IMR-90 (cell line): ENCODE measurements at regions not wholly inside any gene's neighbourhood (a gene's known extent, or its start where the extent isn't known, plus 50 kb on each side); places are given as distances from the start of the nearest gene placed in this dataset.

Experiments
- ATAC-seq: fragments of 200-7000 bp; cut with Tn5 transposase; 2 replicates; pipeline ENCODE4 v1.9.1; 2020; ENCODE audit warnings: low read depth, mild to moderate bottlenecking, moderate library complexity
- BruUV-seq: library from RNA; stranded (reverse); fragments of 400-500 nt; replicated peaks from 2 replicates; lab custom pipeline; 2021; lab: Mats Ljungman, UMichigan
- CTCF ChIA-PET: fragments of 300-600 bp; formaldehyde crosslinking; extraction: SDS; loops from one replicate; lab custom pipeline; 2021; ENCODE audit warnings: antibody characterized with exemption; lab: Yijun Ruan, JAX
- POLR2A ChIA-PET: fragments of 300-600 bp; sonication (Branson Sonifier 250); formaldehyde crosslinking; loops from one replicate; lab custom pipeline; 2022; ENCODE audit warnings: antibody characterized with exemption; ENCODE audit not compliant: unreplicated experiment; lab: Charles Lee
- DNase-seq: peaks from one replicate; pipeline ENCODE4 v3.0.0; 2013
- H2AFZ ChIP-seq: replicated peaks from 2 replicates; pipeline ENCODE3; 2013; ENCODE audit warnings: low read length, mild to moderate bottlenecking; ENCODE audit not compliant: poor library complexity
- H2AK5ac ChIP-seq: 2 replicates; pipeline ENCODE4 v1.6.1; 2013; ENCODE audit warnings: low read depth, low read length, inconsistent platforms
- H2AK9ac ChIP-seq: replicated peaks from 2 replicates; pipeline ENCODE3; 2013; ENCODE audit warnings: mild to moderate bottlenecking, low read depth, low read length, moderate library complexity; ENCODE audit not compliant: poor library complexity
- H2BK120ac ChIP-seq: 2 replicates; pipeline ENCODE4 v1.6.1; 2013; ENCODE audit warnings: low read depth, low read length, inconsistent platforms
- H2BK15ac ChIP-seq: 3 replicates; pipeline ENCODE4 v1.6.1; 2013; ENCODE audit warnings: low read depth, low read length, inconsistent platforms
- H2BK20ac ChIP-seq: 2 replicates; pipeline ENCODE4 v1.6.1; 2013; ENCODE audit warnings: low read depth, mild to moderate bottlenecking, inconsistent platforms, low read length, moderate library complexity
- H2BK5ac ChIP-seq: 2 replicates; pipeline ENCODE4 v1.6.1; 2013; ENCODE audit warnings: mild to moderate bottlenecking, low read depth, low read length, inconsistent platforms; ENCODE audit not compliant: poor library complexity, severe bottlenecking
- H3K14ac ChIP-seq: replicated peaks from 2 replicates; pipeline ENCODE4 v1.6.1; 2013; ENCODE audit warnings: low read depth, low read length, inconsistent platforms
- H3K18ac ChIP-seq: 2 replicates; pipeline ENCODE4 v1.6.1; 2013; ENCODE audit warnings: low read depth, low read length, control low read depth
- H3K23ac ChIP-seq: 2 replicates; pipeline ENCODE4 v1.6.1; 2013; ENCODE audit warnings: low read depth, low read length, inconsistent platforms
- H3K27ac ChIP-seq: 2 replicates; pipeline ENCODE4 v1.5.1; 2013; ENCODE audit warnings: mild to moderate bottlenecking, control low read depth, low read length; ENCODE audit not compliant: insufficient read depth
- H3K27me3 ChIP-seq: 2 replicates; pipeline ENCODE4 v1.6.1; 2013; ENCODE audit warnings: low read length; ENCODE audit not compliant: control insufficient read depth, insufficient read depth
- H3K36me3 ChIP-seq: 2 replicates; pipeline ENCODE4 v1.6.1; 2013; ENCODE audit warnings: low read length, mixed read lengths; ENCODE audit not compliant: control insufficient read depth, insufficient read depth
- H3K4ac ChIP-seq: 2 replicates; pipeline ENCODE4 v1.6.1; 2013; ENCODE audit warnings: low read depth, low read length, inconsistent platforms
- H3K4me1 ChIP-seq: 2 replicates; pipeline ENCODE4 v1.6.1; 2013; ENCODE audit warnings: low read length, mixed read lengths; ENCODE audit not compliant: control insufficient read depth, insufficient read depth
- H3K4me2 ChIP-seq: 2 replicates; pipeline ENCODE4 v1.6.1; 2013; ENCODE audit warnings: low read depth, mild to moderate bottlenecking, control low read depth, low read length, moderate library complexity
- H3K4me3 ChIP-seq: 2 replicates; pipeline ENCODE4 v1.5.1; 2013; ENCODE audit warnings: low read depth, mild to moderate bottlenecking, control low read depth, low read length, moderate library complexity; ENCODE audit not compliant: insufficient read depth
- H3K56ac ChIP-seq: 2 replicates; pipeline ENCODE4 v1.6.1; 2013; ENCODE audit warnings: low read length, inconsistent platforms; ENCODE audit not compliant: insufficient read depth; ENCODE audit errors: extremely low read depth
- H3K79me1 ChIP-seq, 2 experiments: 2 replicates each; pipeline ENCODE4 v1.6.1; 2013; ENCODE audit warnings: low read length in 2 of 2, inconsistent platforms in 1 of 2, low read depth in 1 of 2
- H3K9ac ChIP-seq: 2 replicates; pipeline ENCODE4 v1.6.1; 2013; ENCODE audit warnings: low read depth, low read length, control low read depth
- H3K9me1 ChIP-seq: 2 replicates; pipeline ENCODE4 v1.6.1; 2013; ENCODE audit warnings: low read length, inconsistent platforms; ENCODE audit not compliant: insufficient read depth
- H3K9me3 ChIP-seq: 2 replicates; pipeline ENCODE4 v1.6.1; 2013; ENCODE audit warnings: low read length; ENCODE audit not compliant: control insufficient read depth, insufficient read depth
- H4K20me1 ChIP-seq: 2 replicates; pipeline ENCODE4 v1.6.1; 2013; ENCODE audit warnings: low read length, inconsistent platforms; ENCODE audit not compliant: insufficient read depth
- H4K5ac ChIP-seq: 2 replicates; pipeline ENCODE4 v1.6.1; 2013; ENCODE audit warnings: mild to moderate bottlenecking, low read depth, low read length, control low read depth
- H4K8ac ChIP-seq, 2 experiments: 2 replicates each; pipeline ENCODE4 v1.6.1; 2013; ENCODE audit warnings: low read depth in 2 of 2, low read length in 2 of 2, control low read depth in 1 of 2, inconsistent platforms in 1 of 2
- H4K91ac ChIP-seq: 2 replicates; pipeline ENCODE4 v1.6.1; 2013; ENCODE audit warnings: low read depth, low read length, inconsistent platforms; ENCODE audit not compliant: insufficient read depth
- BHLHE40 ChIP-seq: fragments of 150-350 bp; IDR thresholded peaks from 2 replicates; pipeline ENCODE4 v1.6.1; 2016; ENCODE audit warnings: mild to moderate bottlenecking, low read depth, low read length
- FOS ChIP-seq: fragments of 150-350 bp; IDR thresholded peaks from 2 replicates; pipeline ENCODE4 v1.6.1; 2016; ENCODE audit warnings: low read depth, low read length
- MAFK ChIP-seq: IDR thresholded peaks from 2 replicates; pipeline ENCODE4 v1.6.1; 2012; ENCODE audit warnings: low read depth, low read length, improper control_type of control experiment
- MXI1 ChIP-seq: IDR thresholded peaks from 2 replicates; pipeline ENCODE4 v1.6.1; 2012; ENCODE audit warnings: low read depth, mild to moderate bottlenecking, low read length, moderate library complexity, borderline replicate concordance
- POLR2A ChIP-seq: IDR thresholded peaks from 2 replicates; pipeline ENCODE4 v1.6.1; 2012; ENCODE audit warnings: mild to moderate bottlenecking, low read depth, low read length
- RCOR1 ChIP-seq: IDR thresholded peaks from 2 replicates; pipeline ENCODE4 v1.6.1; 2012; ENCODE audit warnings: mild to moderate bottlenecking, low read length, improper control_type of control experiment; ENCODE audit not compliant: insufficient replicate concordance
- whole genome bisulfite sequencing, 2 experiments: methylation state at CpG; one replicate each; pipeline versions ENCODE4 v1.1.5 to v1.1.7; 2013; ENCODE audit warnings: missing lambda C conversion rate in 2 of 2; ENCODE audit not compliant: insufficient read length in 1 of 2; ENCODE audit errors: extremely low coverage in 2 of 2; 5-methylcytosine and 5-hydroxymethylcytosine counted together
- dilution Hi-C: fragments of 300-500 bp; cut with HindIII; formaldehyde crosslinking; loops from one replicate; pipeline ENCODE4 v1.14.3; 2018; ENCODE audit warnings: low sequenced_read_pairs; ENCODE audit not compliant: unreplicated experiment
- in situ Hi-C: fragments of 300-500 bp; cut with MboI; formaldehyde crosslinking; loops from 3 replicates; pipeline ENCODE4 v1.14.3; 2019; ENCODE audit warnings: low sequenced_read_pairs, inconsistent platforms, mixed read lengths
- intact Hi-C: fragments of 100-400 bp; cut with micrococcal nuclease; formaldehyde crosslinking; loops from 2 replicates; pipeline ENCODE4 v1.10.0; 2022

- Histone ChIP-seq H4K20me1 (no peaks in the 10 kb centered on the region), H2BK15ac (0 out of 3 replicates have a peak overlapping the region, but pooled peaks have one; percentile 8), H2BK120ac (peak overlapping the region; percentile 67), H3K4ac (peak overlapping the region; percentile 24; the same call in 1 of the 2 replicates), H2AFZ (no peak overlapping the region), H3K9me1 (0 out of 2 replicates have a peak, but pooled peaks cover 2% of the 10 kb centered on the region), H2BK5ac (peak overlapping the region; percentile 76), H4K91ac (peak overlapping the region; percentile 78; the same call in 1 of the 2 replicates), H2AK9ac (no peak overlapping the region), H2AK5ac (no peak overlapping the region), H3K56ac (no peak overlapping the region; the same call in 1 of the 2 replicates), H3K23ac (no peak overlapping the region), H3K18ac (0 out of 2 replicates have a peak overlapping the region, but pooled peaks have one; percentile 33), H3K9ac (no peak overlapping the region), H3K27ac (peak overlapping the region; percentile 8; the same call in 1 of the 2 replicates), H3K4me1 (peaks cover 4% of the 10 kb centered on the region), H3K4me3 (no peak overlapping the region), H3K79me1 (no peaks in the 10 kb centered on the region), H4K5ac (no peak overlapping the region), H3K4me2 (peak overlapping the region; percentile 51; the same call in 1 of the 2 replicates), H3K9me3 (no peaks in the 10 kb centered on the region), H2BK20ac (peak overlapping the region; percentile 74), H3K27me3 (no peaks in the 10 kb centered on the region; the same call in 1 of the 2 replicates), H3K36me3 (no peaks in the 10 kb centered on the region), H3K14ac (no peak overlapping the region), H4K8ac (peak overlapping the region in 1 of 2 experiments; percentile 38; a peak in 1 of 4 replicates)
- in situ Hi-C loops = no loop called here
- DNase-seq = peak; percentile 89
- no TSS peak for BruUV-seq
- peak; percentile 84 for ATAC-seq
- ChIA-PET CTCF (no interaction called here), POLR2A (no interaction called here)
- intact Hi-C loops = no loop called here
- no CpG with 5 or more reads among the region's 3 CpGs for WGBS, 2 experiments
- dilution Hi-C loops = no loop called here
- peak; percentile 13 for TF ChIP-seq RCOR1
- no peak for TF ChIP-seq MAFK
- no peak for TF ChIP-seq MXI1
- no peak for TF ChIP-seq POLR2A
- TF ChIP-seq BHLHE40 = no peak
- peak; percentile 52 for TF ChIP-seq FOS
Observed at GRCh38 chr3:94440767-94441493, 378.1 kb downstream of the NSUN3 start.
